HG03565 (cell line): ENCODE measurements at regions not wholly inside any gene's neighbourhood (a gene's known extent, or its start where the extent isn't known, plus 50 kb on each side); places are given as distances from the start of the nearest gene placed in this dataset.
"Not testable (repeated sequence)": the region's sequence is repeated elsewhere in the genome, so short reads cannot be mapped to it uniquely, and the experiment has no call there.

Source experiments
- ATAC-seq: cut with Tn5 transposase; IDR thresholded peaks from one replicate; pipeline ENCODE4 v1.9.1; 2021; ENCODE audit warnings: mild to moderate bottlenecking, moderate library complexity; ENCODE audit not compliant: unreplicated experiment

DNA sequence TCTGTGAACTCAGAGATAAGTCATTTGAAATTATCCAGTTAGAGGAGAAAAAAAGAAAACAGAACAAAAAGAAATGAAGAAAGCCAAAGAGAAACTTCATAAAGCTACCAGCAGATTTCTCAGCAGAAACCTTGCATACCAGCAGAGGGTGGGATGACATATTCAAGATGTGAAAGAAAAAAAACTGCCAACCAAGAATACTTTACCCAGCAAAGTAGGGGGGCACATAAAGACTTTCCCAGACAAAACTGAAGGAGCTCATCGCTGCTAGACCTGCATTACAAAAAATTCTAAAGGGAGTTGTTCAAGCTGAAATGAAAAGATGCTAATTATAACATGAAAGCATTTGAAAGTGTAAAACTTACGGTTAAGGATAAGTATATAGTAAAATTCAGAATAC is 246.3 kb downstream of the FNDC1 start:
- ATAC-seq: no peak

DNA sequence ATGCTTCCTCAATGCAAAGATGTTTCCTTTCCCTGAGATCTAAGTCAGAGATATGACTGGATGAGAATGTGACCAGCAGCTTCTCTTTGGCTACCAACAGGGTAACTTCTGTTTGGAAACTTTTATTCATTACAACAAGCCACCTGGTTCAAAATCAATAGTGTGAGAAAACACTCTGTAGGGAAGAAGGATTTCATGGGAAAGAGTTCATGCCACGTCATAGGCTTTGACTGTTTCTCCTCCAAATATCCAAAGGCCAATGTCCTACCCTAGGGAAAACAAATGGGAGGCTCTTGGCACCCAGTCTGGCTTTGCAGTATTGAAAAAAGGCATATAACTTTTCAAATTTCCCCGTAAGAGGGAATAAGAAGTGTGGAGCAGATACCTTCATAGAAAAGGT is 245.5 kb downstream of the FNDC1 start:
- ATAC-seq: no peak

DNA sequence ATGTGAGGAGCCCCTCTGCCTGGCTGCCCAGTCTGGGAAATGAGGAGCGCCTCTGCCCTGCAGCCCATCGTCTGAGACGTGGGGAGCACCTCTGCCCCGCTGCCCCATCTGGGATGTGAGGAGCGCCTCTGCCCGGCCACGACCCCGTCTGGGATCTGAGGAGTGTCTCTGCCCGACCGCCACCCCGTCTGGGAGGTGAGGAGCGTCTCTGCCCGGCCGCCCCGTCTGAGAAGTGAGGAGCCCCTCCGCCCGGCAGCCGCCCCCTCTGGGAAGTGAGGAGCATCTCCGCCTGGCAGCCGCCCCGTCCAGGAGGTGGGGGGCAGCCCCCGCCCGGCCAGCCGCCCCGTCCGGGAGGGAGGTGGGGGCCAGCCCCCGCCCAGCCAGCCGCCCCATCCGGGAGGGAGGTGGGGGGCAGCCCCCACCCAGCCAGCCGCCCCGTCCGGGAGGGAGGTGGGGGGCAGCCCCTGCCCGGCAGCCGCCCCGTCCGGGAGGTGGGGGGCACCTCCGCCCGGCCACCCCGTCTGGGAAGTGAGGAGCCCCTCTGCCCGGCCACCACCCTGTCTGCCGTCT is 238.1 kb downstream of the FNDC1 start:
- not testable (repeated sequence) for ATAC-seq

DNA sequence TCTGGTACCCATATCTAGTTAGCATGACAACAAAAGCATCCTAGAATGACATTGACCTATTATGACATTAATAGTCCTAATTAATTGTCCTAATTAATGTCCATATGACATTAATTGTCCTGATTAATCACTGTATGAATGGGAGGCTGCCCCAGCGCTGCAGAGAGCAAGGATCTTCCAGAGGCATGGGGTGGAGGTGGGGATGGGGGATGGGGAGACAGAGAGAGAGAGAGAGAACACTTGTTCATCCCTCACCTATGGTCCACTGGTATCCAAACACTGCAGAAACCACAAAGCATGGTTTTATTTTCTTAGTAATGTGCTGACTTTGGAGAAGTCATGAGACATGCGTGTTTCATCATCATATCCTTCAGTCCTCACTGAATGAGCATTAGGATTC is 235.1 kb downstream of the FNDC1 start:
- ATAC-seq: no peak

DNA sequence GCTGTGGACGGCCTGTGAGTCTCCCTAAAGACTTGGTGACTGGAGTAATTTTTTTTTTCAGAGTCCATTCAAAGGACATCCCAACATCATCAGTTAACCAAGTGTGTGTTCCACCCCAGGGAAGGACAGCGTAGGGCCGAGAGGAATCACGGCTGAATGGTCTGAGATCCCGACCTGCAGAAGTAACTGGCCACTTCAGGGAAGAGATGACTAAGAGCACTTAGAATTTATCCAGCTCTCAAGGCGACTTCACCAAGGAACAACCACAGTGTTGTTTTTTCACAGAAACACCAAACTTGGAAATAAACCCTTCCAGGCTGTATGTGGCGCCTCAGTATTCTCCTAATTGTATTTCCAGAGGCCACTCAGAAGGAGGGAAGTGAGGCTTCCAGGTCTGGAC is 231.6 kb downstream of the FNDC1 start:
- ATAC-seq: no peak

DNA sequence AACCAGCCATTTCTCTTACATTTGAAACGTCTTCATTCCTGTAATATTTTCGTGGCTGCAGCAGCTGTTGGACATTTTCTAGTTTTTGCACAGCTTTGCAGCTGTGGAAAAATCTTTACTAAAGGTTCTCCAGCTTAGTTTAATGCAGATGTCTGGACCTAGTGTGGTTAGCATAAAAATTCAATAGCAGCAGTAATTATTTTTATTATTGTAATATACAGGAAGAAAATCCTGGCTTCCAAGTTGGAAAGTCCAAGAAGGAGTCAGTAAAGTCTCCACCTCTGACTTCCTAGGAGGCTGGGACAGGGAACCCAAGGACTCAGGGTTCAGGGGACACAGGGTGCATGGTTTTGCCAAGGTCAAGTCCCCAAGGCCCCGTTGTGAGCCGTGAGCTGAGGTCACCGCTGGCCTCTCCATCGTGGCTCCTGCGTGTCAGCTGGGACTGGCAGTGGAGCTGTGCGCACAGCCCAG is 230.6 kb downstream of the FNDC1 start:
- no peak for ATAC-seq

DNA sequence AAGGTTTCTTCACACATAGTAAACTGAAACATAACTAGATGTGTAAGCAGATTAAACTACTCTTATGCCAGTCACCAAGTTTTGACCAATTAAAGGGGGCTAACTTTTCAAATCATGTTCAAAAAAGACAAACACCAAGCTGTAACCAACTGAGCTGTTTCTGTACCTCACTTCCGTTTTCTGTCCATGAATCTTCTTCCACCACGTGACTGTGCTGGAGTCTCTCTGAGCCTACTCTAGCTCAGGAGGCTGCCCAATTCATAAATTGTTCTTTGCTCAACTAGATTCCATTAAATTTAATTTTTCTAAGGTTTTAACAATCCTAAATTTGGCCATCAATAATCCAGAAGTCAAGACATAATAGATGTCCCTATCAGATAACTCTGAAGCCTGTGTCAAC is 229.4 kb downstream of the FNDC1 start:
- no peak for ATAC-seq

DNA sequence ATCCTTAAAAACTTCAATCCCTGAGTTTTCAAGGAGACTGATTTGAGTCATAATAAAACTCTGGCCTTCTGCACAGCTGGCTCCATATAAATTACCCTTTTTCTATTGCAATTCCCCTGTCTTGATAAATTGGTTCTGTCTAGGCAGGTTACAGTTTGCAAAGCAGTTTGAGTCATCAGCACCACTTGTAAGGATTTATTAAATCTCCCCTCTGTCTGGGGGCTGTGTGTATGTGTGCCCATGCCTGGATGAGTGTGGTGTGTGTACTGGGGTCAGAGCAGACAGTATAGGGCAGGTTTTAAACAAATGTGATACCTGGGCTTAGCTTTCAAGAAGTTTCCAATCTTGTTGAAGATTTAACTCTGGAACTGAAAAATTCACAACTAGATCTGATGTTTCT is 228.6 kb downstream of the FNDC1 start:
- no peak for ATAC-seq

DNA sequence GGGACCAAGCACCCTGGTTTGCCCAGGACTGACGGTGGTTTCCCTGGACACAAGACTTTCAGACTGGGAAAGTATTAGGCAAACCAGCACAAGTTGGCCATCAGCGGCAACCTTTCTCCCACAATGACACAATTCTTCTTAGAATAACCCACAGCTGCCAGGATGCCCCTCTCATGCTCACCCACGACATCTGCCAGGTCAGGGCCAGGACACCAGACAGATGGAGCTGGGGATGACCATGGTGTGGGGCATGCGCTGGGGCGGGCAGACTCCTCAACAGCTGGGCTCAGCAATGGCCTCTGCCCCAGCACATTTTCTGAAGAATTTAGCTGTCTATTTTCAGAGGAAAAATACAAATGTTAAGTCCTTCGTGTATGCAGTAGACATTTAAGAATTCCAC is 226.4 kb downstream of the FNDC1 start:
- no peak for ATAC-seq

DNA sequence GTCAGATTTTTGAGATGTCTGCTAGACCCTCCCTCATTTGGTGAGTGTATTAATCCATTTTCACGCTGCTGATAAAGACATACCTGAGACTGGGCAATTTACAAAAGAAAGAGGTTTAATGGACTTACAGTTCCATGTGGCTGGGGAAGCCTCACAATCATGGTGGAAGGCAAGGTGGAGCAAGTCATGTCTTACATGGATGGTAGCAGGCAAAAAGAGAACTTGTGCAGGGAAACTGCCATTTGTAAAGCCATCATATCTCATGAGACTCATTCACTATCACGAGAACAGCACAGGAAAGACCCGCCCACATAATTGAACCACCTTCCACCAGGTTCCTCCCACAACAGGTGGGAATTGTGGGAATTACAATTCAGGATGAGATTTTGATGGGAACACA is 223.5 kb downstream of the FNDC1 start:
- ATAC-seq: not testable (repeated sequence)

DNA sequence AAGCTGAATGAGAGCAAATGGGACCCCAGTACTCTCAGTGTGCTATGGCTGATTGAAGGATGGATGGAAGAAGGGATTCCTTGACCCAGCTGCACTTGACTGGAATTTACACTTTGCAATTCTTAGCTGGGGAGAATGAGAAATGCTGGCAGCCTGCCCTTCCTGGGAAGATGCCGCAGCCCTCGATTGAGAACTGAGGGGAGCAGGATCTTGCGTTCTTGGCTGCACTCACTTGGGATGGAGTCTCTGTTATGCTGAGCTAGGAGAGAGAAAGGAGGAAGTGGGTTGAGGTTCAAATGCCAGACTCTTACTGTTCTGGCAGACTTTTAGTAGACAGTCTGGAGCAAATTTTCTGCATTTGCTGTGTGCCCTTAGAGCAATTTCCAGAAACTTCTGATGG is 221.2 kb downstream of the FNDC1 start:
- no peak for ATAC-seq

DNA sequence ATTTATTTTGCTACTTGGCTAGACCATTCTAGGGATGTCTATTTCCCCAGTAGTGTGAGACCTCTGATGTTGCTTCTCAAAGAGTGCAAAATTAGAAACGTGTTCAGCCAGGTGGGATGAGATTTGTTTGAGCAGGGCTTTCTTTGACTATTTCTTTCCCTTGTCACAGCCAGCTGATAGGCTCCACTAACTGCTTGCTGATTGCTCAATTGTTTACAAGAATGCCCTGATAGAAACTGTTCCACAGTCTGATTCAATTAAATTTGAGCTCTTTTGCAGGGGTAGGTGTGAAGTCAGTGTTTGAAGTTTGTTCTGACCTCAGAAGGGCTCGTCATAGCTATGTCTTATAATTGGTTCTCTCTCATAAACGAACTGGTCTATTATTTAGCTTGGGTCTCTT is 220.5 kb downstream of the FNDC1 start:
- ATAC-seq: no peak

DNA sequence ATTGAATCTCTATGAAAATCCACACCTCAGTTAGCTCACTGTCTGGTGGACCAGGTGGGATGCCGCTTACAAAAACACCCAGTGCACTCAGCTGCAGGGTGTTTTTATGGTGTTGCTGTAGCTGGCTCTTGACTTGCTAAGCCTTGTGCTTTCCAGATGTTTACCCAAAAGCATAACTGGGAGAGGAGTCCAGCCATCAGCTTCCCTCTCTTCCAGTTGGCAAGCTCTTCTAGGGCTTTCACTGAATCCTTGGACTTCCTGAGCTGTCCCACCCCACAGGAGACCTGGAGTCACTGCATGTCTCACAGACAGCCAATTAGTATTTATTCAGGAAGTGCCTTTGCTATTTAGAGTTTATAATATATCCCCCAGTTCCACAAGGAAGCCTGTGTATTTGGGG is 210.9 kb downstream of the FNDC1 start:
- no peak for ATAC-seq

DNA sequence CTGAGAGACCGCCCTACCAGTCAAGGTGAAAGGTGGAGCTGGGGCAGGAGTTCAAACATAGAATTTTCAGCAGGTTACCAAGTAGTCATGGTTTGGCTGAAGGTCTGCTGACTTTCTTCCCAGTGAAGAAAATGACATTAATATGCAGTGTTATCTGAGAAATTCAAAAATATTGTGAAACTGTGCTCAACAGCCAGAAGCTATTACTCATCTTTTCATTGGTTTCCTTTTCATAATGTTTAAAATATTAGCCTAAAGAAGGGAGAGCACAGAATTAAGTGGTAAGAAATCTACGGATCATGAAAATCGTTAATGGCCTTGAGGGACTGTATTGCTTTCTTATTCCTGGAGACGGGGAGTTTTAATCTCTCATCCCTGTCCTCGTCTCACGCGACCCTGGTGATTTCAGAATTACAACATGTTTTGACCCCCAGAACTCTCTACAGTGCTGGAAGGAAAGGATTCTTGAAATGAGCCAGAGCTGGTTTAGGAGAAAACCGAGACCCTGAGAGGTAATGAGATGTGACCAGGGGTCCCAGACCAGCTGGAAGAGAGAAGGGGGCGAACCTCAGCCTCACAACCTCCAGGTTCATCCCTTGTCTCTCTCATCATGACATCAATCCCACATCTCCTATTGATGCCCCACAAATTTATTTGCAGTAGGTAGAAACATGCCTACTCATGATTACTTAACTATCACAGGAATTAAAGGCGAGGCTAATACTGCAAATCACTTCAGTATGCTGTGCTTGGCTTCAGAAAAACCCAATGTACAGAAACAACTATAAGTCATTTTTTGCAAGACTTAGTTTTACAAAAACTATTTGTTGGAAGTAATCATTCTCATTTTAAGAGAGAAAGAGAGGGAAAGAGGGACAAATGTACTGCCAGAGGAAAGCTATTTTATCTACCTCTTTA is 209.5 kb downstream of the FNDC1 start:
- ATAC-seq: no peak

DNA sequence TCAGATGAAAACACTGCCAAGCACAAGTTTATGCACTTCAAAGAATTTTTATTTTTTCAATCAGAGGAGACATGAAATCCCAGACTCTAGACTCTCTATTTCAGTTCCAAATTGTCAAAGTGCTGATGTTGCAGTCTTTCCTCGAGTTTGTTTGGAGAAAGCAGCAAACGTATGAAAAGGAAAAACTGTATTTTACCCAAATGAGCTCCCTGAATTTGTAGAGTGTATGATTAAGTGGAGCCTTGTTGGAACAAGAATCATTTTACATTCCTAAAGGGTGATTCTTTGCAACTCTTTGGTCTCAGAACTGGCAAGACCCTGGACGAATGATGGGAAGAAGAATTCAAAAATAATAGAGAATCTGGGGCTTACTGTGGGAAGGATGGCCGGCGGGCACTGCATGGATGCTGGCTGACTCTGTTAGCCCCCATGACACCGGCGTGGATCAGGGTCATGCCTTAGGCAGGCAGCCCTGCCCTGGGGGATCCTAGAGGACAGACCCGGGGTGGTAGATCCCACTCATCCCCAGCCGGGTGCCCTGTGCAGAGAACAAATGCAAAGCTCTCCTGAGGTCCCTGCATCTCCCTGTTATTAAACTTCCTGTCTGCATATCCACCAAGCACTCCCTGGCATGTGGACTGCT is 207.4 kb downstream of the FNDC1 start:
- ATAC-seq: no peak

DNA sequence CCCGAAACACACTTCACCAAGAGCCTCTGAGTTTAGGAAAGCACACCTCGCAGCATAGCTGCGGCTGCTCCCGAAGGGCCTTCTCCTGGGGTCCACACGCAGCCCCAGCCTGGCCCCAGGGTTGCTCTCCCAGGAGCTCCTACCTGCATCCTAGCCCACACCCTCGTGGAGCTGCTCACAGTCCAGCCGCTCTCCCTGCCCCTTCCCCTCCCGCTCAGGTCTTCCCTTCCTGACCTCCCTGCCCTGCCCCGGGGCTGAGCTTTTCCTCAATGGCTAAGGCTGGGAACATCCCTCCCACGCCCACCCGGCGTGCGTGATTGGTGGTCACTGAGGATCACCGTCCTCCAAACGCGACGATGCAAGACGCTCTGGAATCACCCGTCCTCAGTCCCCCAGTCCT is 205.8 kb downstream of the FNDC1 start:
- no peak for ATAC-seq

DNA sequence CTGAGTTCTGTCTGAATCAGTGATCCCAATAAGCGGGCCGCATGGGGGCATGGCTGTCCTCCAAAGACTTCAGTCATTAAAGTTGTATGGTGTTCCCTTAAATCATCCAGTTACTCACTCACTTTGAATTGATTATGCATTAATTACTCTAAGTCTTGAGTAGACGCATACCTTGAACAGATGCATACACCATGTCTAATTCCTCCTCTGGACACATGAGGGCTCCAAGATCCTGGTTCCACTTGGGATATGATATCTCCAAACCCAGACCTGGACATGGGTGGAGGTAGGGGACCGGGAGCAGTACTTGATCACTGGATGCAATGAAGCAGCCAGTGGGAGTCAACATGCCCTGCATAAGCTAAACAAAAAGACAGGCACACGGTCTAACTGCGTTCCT is 204.5 kb downstream of the FNDC1 start:
- ATAC-seq: no peak

DNA sequence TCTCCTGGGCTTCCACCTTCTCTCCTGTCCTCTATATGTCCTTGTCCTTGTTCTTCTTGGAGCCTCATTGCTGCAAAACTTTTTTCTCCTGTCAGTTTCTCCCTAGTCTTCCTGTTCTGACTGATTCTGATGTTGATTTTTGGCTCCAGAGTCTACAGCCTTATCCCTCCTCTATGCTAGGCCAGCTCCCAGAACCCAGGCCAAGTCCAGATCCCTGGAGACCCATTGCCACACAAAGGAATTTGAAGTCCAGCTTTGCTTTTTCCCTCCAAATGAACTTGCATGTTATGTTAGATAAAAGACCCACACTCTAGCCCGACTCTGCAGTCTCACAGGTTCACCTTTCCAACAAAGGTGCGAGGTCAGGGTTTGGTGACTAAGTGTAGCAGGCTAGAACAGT is 203.1 kb downstream of the FNDC1 start:
- ATAC-seq: no peak

DNA sequence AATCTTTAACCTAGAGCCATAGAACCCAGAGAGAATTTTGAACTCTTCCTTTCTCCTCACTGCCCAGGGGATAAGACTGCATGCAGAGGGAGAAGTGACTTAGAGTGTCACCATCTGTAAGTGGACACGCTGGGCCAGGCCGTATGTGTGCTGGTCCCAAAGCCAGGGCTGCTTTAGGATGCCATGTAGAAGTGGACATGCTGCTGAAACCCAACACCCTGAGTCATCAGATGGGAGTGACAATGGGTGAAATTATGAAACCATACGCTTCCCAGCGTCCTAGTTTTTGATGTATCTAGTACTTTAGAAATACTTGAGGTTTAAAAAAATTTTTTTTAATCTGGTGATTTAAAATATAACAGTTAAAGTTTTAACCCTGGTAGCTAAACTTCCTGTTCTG is 191.1 kb downstream of the FNDC1 start:
- no peak for ATAC-seq

DNA sequence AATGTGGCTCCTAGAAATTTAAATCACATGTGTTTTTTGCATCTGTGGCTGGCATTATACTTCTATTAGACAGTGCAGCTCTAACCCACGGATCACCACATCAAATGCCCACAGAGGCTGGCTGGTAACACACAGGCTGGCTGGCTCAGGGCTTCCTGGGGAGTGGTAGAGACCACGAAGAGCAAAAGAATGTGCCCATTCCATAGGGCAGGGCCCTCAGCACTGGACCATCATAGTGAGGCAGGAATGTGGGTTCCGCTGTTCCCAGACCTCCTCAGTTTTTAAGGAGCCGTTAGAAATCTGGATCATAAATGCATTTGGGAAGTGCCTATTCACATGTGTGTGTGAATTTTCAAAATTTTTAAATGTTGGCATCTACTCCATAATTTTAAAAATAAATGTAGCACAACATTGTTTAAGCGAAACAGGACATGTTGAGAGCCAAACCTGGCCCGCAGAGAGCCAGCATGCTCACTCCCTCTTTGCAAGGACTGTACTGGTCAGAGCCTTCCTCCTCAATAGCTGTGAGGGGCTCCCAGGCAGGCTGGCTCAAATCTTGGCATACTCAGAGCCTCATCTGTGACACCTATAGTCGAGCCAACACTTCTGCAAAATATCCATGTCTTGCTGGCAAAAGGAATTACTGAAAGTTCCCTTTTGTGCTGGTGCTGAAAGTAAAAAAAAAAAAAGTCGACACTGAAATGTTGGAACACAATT is 190.5 kb downstream of the FNDC1 start:
- ATAC-seq: no peak

DNA sequence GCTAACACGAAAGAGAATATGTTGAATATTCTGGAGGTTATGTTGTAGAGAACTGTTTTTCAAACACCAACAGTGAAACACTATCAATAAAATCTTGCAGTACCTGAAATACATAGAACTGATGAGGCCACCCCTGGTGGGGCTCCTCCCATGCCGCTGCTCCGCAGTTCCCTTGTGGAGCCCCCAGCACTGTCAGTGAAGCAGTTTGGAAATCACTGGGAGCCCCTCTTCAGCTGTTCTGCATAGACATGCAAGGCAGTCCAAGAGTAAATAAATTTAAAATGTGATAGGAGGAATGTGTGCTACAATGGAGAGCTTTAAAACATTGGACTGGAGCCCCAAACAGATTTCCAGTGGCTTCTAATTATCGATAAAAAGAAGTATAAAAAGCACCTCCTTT is 189.4 kb downstream of the FNDC1 start:
- ATAC-seq: no peak
